Head of caudate nucleus (tissue), 42 donors: ENCODE measurements at regions not wholly inside any gene's neighbourhood (a gene's known extent, or its start where the extent isn't known, plus 50 kb on each side); places are given as distances from the start of the nearest gene placed in this dataset.
"Not testable (repeated sequence)": the region's sequence is repeated elsewhere in the genome, so short reads cannot be mapped to it uniquely, and the experiment has no call there.

ENCODE experiments used
- DNase-seq, 42 donors: peaks; one replicate each; pipeline versions ENCODE4 v3.0.0 to v3.0.0-alpha.2; 2020 to 2021; ENCODE audit warnings: mixed read lengths in 7 of 42
- intact Hi-C: fragments of 100-400 bp; cut with DNase I; formaldehyde crosslinking; loops from one replicate; pipeline ENCODE4 v1.15.0; 2022

- intact Hi-C loops = no loop called here
- no peak for DNase-seq
Observed at GRCh38 chr4:57205580-57205979, 95.4 kb upstream of the IGFBP7 start.

GRCh38 chr4:57200799-57201327 lies 90.7 kb upstream of the IGFBP7 start:
- peak in 1 of 42 donors; percentile 14 for DNase-seq
- intact Hi-C loops = no loop called here

- intact Hi-C loops = no loop called here
- no peak for DNase-seq
Observed at GRCh38 chr4:57199267-57199666, 89.1 kb upstream of the IGFBP7 start.

GRCh38 chr4:57195622-57196021 lies 85.4 kb upstream of the IGFBP7 start:
- no peak for DNase-seq
- intact Hi-C loops = no loop called here

- no peak for DNase-seq
- intact Hi-C loops = no loop called here
Observed at GRCh38 chr4:57194068-57194611, 84.0 kb upstream of the IGFBP7 start.

- DNase-seq = peak in 3 of 42 donors; percentile 17 to 63 (median 35)
- intact Hi-C loops = no loop called here
Observed at GRCh38 chr4:57193209-57193810, 83.1 kb upstream of the IGFBP7 start.

GRCh38 chr4:57191523-57192034 lies 81.4 kb upstream of the IGFBP7 start:
- peak in 1 of 42 donors; percentile 25 for DNase-seq
- intact Hi-C loops = no loop called here

- intact Hi-C loops = no loop called here
- DNase-seq = peak in 16 of 42 donors; percentile 16 to 67 (median 34)
Observed at GRCh38 chr4:57190601-57191481, 80.7 kb upstream of the IGFBP7 start.

- intact Hi-C loops = no loop called here
Observed at GRCh38 chr4:57187246-57187645, 77.1 kb upstream of the IGFBP7 start.

GRCh38 chr4:57184378-57185029 lies 74.3 kb upstream of the IGFBP7 start:
- DNase-seq = peak in 19 of 42 donors; percentile 12 to 67 (median 35)
- intact Hi-C loops = no loop called here

More at GRCh38 chr4:57187246-57187645, 77.1 kb upstream of the IGFBP7 start:
- no peak for DNase-seq

GRCh38 chr4:57182132-57182874 lies 72.1 kb upstream of the IGFBP7 start:
- DNase-seq = peak; percentile 71 to 97 (median 92)
- intact Hi-C loops = no loop called here

GRCh38 chr4:57173136-57173535 lies 63.0 kb upstream of the IGFBP7 start:
- DNase-seq, intact Hi-C loops: not testable (repeated sequence)

GRCh38 chr4:57172065-57172464 lies 61.9 kb upstream of the IGFBP7 start:
- intact Hi-C loops = no loop called here
- DNase-seq = no peak

GRCh38 chr4:57168982-57169381 lies 58.8 kb upstream of the IGFBP7 start:
- DNase-seq = peak in 1 of 42 donors; percentile 44

GRCh38 chr4:57163530-57164459 lies 53.6 kb upstream of the IGFBP7 start:
- peak; percentile 73 to 93 (median 86) for DNase-seq
- intact Hi-C loops = loop anchor here (5.0 kb wide), 1 partner anchor 264 kb away; no protein-coding TSS in a partner anchor

More at GRCh38 chr4:57168982-57169381, 58.8 kb upstream of the IGFBP7 start:
- intact Hi-C loops = loop anchor here (5.0 kb wide), 1 partner anchor 138 kb away; no protein-coding TSS in a partner anchor

- intact Hi-C loops = loop anchor here (5.0 kb wide), 1 partner anchor 265 kb away; no protein-coding TSS in a partner anchor
Observed at GRCh38 chr4:57162499-57163019, 52.4 kb upstream of the IGFBP7 start.

More at GRCh38 chr4:57162499-57163019, 52.4 kb upstream of the IGFBP7 start:
- peak in 1 of 42 donors; percentile 29 for DNase-seq
